ENCODE measurements at regions not wholly inside any gene's neighbourhood (a gene's known extent, or its start where the extent isn't known, plus 50 kb on each side); places are given as distances from the start of the nearest gene placed in this dataset.

- Histone ChIP-seq H3K9me3 (no peaks in the 10 kb centered on the region), H3K4me3 (no peak overlapping the region), H3K27me3 (no peaks in the 10 kb centered on the region), H3K36me3 (no peaks in the 10 kb centered on the region), H3K27ac (no peak overlapping the region), H3K4me1 (no peaks in the 10 kb centered on the region), H3K9ac (ENCODE audit: low read depth in 2 of 2, low read length in 2 of 2) (no peak overlapping the region)
- intact Hi-C loops (cut with DNase I): no loop called here
- no peak for TF ChIP-seq CTCF (IDR thresholded peaks at IDR 0.05)
- no peak for DNase-seq
These were observed 66.6 kb upstream of the NXT1 start for GRCh38 chr20:23284009-23284408.

- no peak for DNase-seq
- no peaks in the 10 kb centered on the region for H3K27me3 ChIP-seq
- no peaks in the 10 kb centered on the region for H3K4me1 ChIP-seq
- intact Hi-C loops (cut with DNase I): no loop called here
- no peak overlapping the region for H3K4me3 ChIP-seq
- TF ChIP-seq CTCF (IDR thresholded peaks at IDR 0.05): no peak
- no peak overlapping the region for H3K27ac ChIP-seq
- no peaks in the 10 kb centered on the region for H3K9me3 ChIP-seq
- no peak overlapping the region for H3K9ac ChIP-seq (ENCODE audit: low read depth in 2 of 2, low read length in 2 of 2)
- H3K36me3 ChIP-seq: no peaks in the 10 kb centered on the region
These were observed 67.3 kb upstream of the NXT1 start for GRCh38 chr20:23283096-23283850.

GRCh38 chr20:23282546-23282945 lies 68.0 kb upstream of the NXT1 start:
- no peak for TF ChIP-seq CTCF (IDR thresholded peaks at IDR 0.05)
- no peaks in the 10 kb centered on the region for H3K36me3 ChIP-seq
- H3K9me3 ChIP-seq: no peaks in the 10 kb centered on the region
- intact Hi-C loops (cut with DNase I): no loop called here
- H3K9ac ChIP-seq (ENCODE audit: low read depth in 2 of 2, low read length in 2 of 2): no peak overlapping the region
- H3K27ac ChIP-seq: no peak overlapping the region
- H3K4me1 ChIP-seq: no peaks in the 10 kb centered on the region
- no peak overlapping the region for H3K4me3 ChIP-seq
- DNase-seq: no peak
- H3K27me3 ChIP-seq: no peaks in the 10 kb centered on the region

GRCh38 chr20:23282111-23282510 lies 68.5 kb upstream of the NXT1 start:
- intact Hi-C loops (cut with DNase I): no loop called here

GRCh38 chr20:23279836-23280235 lies 70.8 kb upstream of the NXT1 start:
- Histone ChIP-seq H3K9ac (ENCODE audit: low read depth in 2 of 2, low read length in 2 of 2) (no peak overlapping the region), H3K27me3 (no peaks in the 10 kb centered on the region), H3K27ac (no peak overlapping the region), H3K36me3 (no peaks in the 10 kb centered on the region), H3K4me1 (no peaks in the 10 kb centered on the region), H3K9me3 (no peaks in the 10 kb centered on the region), H3K4me3 (no peak overlapping the region)
- DNase-seq: no peak
- TF ChIP-seq CTCF (IDR thresholded peaks at IDR 0.05): no peak
- intact Hi-C loops (cut with DNase I): no loop called here

More at GRCh38 chr20:23282111-23282510, 68.5 kb upstream of the NXT1 start:
- no peak overlapping the region for H3K4me3 ChIP-seq
- no peaks in the 10 kb centered on the region for H3K9me3 ChIP-seq
- no peak overlapping the region for H3K27ac ChIP-seq
- H3K36me3 ChIP-seq: no peaks in the 10 kb centered on the region
- TF ChIP-seq CTCF (IDR thresholded peaks at IDR 0.05): no peak
- DNase-seq: no peak
- no peak overlapping the region for H3K9ac ChIP-seq (ENCODE audit: low read depth in 2 of 2, low read length in 2 of 2)
- no peaks in the 10 kb centered on the region for H3K27me3 ChIP-seq
- no peaks in the 10 kb centered on the region for H3K4me1 ChIP-seq
